Activated CD8-positive, alpha-beta memory T cell treated with anti-CD3 and anti-CD28 coated beads for 36 hours (primary cell): ENCODE measurements at regions not wholly inside any gene's neighbourhood (a gene's known extent, or its start where the extent isn't known, plus 50 kb on each side); places are given as distances from the start of the nearest gene placed in this dataset.
"Not testable (repeated sequence)": the region's sequence is repeated elsewhere in the genome, so short reads cannot be mapped to it uniquely, and the experiment has no call there.

Experiments
- CTCF ChIA-PET: fragments of 350-600 bp; sonication (Branson Sonifier 250); formaldehyde crosslinking; loops from one replicate; lab custom pipeline; 2021; ENCODE audit warnings: antibody characterized with exemption; lab: Charles Lee
- POLR2A ChIA-PET: fragments of 350-600 bp; sonication (Branson Sonifier 250); formaldehyde crosslinking; loops from one replicate; lab custom pipeline; 2021; ENCODE audit warnings: antibody characterized with exemption; lab: Charles Lee

DNA sequence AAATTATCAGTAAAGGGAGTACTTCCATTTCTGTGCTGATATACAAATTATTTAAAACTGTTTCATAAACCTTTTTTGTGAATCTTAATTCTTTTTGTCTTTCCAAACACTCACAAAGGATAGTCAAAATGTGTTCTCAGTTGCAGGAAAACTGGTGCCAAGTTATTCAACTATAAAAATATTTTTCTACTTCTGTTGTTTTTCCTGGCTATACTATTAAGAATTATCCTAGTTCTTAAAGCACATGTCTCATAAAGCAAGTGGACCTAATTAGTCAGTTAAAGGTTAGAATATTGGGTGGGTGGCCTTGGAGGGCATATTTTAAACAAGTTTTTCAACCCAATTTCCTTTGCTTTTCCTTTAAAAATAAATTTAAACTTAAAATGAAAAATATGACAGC lies 1460.3 kb upstream of the SLC10A2 start:
- ChIA-PET POLR2A (no interaction called here), CTCF (no interaction called here)

DNA sequence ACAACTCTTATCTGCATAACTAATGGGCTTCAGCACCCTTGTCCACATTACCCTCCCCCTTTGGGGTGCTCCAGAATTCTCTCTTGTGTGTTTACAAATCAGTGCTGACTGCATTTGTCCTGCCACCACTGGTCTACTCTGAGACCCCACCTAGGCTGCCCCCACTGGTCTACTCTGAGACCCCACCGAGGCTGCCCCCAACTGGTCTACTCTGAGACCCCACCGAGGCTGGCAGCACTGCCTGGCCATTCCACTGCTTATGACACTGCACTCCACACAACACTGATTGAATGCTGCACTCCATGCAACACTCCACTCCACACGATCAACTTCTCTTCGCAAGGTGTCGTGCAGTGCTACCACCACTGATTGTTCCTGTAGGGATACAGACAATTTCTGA lies 1459.2 kb upstream of the SLC10A2 start:
- POLR2A ChIA-PET, result no interaction called here
- CTCF ChIA-PET, result no interaction called here

DNA sequence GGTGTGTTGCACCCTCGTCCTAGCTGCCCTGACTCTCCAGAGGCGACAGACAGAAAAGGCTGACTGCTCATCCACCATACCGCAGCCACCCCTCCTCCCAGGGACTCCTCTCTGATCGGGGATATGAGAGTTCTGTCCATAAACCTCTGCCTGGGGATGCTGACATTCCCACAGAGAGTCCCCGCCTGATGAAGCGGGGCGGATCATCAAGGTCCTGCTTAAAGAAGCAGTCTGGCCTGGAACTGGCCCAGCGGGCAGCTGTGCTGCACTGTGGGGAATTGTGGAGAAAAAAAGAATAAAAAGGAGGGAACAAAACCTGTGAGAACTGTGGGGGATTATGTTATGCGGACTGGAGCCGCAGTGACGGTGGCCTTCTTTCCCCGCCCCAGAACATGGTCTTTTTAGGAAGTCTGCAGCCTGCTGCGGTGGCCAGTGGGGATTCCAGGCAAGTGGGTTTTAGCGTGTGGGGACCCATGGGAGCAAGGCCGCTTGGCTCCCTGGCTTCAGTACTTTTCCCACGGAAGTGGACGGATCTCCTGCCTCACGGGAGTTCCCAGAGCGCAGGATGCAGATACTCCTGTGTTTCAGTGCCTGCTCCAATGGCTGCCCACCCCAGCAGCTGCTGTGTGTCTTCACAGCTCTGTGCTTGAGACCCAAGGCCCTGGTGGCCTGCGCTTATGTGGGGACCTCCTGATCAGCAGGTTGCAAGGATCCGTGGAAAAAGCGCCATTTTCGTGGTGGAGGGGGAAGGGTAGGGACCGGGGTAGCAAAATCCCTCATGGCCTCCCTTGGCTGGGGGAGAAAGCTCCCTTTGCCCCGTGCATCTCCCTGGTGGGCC lies 1456.2 kb upstream of the SLC10A2 start:
- POLR2A ChIA-PET, result no interaction called here
- CTCF ChIA-PET, result no interaction called here

DNA sequence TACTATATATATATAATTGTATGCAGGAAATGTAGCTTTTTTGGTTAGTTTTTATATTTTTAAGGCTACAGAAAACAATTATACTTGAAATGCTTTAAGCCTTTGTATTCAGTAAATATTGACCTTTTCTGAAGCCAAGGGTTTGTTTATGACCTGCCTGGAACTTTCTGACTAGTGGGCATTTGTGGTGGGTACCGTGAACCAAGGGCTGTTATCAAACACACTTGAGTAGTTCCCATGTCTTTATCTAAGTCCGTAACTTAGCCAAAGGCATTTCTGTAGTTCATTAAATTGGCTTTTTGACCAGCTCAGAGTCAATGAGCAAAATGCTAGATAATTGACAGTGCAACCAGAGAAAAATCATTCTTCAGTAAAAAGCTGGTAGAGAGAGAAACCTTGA lies 1444.2 kb upstream of the SLC10A2 start:
- POLR2A ChIA-PET, result no interaction called here
- CTCF ChIA-PET, result no interaction called here

- POLR2A ChIA-PET, CTCF ChIA-PET: not testable (repeated sequence)
These were observed 1427.3 kb upstream of the SLC10A2 start for GRCh38 chr13:104493502-104493901.

GRCh38 chr13:104491916-104492315 lies 1425.7 kb upstream of the SLC10A2 start:
- CTCF ChIA-PET, result no interaction called here
- POLR2A ChIA-PET, result no interaction called here

GRCh38 chr13:104487006-104487405 lies 1420.8 kb upstream of the SLC10A2 start:
- ChIA-PET POLR2A (no interaction called here), CTCF (no interaction called here)

- ChIA-PET POLR2A (no interaction called here), CTCF (no interaction called here)
These were observed 1419.4 kb upstream of the SLC10A2 start for GRCh38 chr13:104485571-104485970.

GRCh38 chr13:104483631-104484030 lies 1417.4 kb upstream of the SLC10A2 start:
- POLR2A ChIA-PET, result no interaction called here
- CTCF ChIA-PET, result no interaction called here

GRCh38 chr13:104477261-104477660 lies 1411.0 kb upstream of the SLC10A2 start:
- POLR2A ChIA-PET, result no interaction called here
- CTCF ChIA-PET, result no interaction called here

DNA sequence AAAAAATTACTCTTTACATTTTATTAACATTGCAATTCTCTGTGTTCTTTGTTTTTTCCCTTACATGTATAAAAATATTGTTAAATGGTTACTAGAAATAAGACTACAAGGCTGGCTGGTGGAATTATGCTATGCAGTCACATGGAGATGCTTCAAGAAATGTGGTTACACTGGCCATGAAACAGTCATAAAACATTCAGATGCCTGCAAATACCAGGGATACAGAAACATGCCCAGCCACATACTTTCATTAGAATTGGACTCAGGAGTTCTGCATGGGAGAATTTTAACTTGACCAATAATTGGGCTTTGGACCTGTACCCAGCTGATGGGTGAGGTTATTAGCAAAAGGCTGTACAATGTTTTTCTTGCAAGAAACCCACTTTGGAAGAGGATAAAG lies 1407.7 kb upstream of the SLC10A2 start:
- POLR2A ChIA-PET, result no interaction called here
- CTCF ChIA-PET, result no interaction called here

- CTCF ChIA-PET, result no interaction called here
- POLR2A ChIA-PET, result no interaction called here
These were observed 1399.8 kb upstream of the SLC10A2 start for GRCh38 chr13:104466016-104466415.

DNA sequence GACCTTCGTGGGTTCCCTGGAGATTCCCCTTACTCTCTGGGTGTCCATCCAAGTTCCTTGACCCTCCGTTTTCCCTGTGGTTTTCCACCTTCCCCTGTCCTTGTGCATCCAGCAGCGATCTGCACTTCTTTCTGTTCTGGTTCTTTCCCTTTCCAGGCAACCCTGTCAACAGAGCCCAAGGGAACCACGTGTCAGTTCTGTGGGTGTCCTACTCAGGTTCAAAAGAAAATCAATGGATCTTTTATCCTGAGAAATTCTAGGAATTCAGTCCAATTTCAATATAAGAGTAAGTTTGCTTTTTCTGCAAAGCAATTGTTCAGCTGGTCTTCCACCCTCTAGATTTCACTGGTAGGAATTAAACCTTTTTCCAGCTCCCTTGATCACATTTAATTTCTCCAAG lies 1394.8 kb upstream of the SLC10A2 start:
- CTCF ChIA-PET, result no interaction called here
- POLR2A ChIA-PET, result no interaction called here

DNA sequence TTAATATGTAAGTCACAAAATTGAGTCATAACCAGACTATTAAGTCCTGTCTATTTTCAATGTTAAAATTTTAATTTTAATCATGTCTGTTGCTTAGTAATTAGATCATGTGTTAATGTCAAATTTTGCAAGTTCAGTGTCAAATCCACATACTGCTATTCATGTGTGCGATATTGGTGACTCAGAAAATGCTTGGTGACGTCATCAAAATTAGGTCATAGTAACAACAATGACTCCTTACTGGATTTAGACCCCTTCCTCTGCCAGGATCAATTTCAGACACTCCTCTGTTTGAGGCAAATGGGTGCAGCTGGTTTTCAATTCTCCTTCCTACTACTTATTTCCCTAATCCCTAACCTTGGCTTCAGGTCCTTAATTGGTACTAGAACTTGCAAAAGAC lies 1394.3 kb upstream of the SLC10A2 start:
- POLR2A ChIA-PET, result no interaction called here
- CTCF ChIA-PET, result no interaction called here

DNA sequence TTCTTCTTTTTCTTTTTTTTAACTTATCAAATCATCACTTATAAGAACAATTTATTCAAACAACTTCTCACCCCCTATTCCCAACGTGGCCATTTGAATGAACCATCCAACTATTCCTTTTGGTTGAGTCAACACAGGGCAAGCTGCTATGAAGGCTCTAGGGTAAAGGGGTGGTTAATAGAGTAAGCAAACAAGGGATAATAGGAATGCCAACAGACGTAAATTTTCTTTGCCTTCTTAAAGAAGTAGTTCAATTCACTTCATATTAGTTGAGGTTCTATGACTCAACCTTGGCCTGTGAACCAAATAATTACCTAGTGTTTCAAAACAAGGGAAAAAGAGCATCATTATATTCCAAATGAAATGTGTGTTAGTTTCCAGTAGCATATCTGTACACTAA lies 1383.8 kb upstream of the SLC10A2 start:
- ChIA-PET POLR2A (no interaction called here), CTCF (no interaction called here)

- CTCF ChIA-PET, result no interaction called here
- POLR2A ChIA-PET, result no interaction called here
These were observed 1381.1 kb upstream of the SLC10A2 start for GRCh38 chr13:104447348-104447747.

DNA sequence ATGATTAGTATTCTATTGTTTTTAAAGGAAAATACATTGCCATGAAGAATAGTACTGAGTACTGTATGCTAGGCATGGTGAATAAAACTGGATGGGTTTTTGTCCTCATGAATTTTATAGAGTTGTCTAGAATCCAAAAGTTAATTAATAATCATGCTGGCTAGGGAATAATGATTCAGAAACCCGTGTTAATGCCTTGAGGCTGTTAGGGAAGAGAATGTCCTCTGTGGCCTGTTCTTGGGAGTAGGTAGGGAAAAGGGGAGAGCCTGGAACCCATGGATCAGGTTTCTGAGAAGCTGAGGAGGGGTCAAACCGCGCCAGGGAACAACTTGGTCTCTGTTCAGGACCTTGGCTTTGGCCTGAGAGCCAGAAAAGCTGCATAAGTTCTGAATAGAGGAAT lies 1376.3 kb upstream of the SLC10A2 start:
- ChIA-PET POLR2A (no interaction called here), CTCF (no interaction called here)

DNA sequence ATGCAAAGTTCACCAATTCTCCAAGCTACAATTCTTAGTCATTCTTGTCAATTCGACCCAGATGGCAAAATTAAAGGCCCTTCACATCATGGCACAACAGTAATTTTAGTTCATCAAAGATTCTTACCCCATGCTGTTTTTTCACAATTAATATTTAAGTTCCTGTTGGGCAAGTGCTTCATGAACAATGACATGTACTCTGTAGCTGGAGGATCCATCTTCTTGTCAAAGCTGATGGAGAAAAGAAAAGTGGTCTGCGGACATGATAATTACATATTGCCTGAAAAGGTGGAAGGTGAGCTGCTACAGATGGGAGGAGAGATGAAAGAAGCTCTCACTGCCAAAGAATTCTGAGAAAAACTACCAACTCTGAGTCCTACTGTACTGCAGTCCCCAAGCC lies 1370.3 kb upstream of the SLC10A2 start:
- POLR2A ChIA-PET, result no interaction called here
- CTCF ChIA-PET, result no interaction called here

- ChIA-PET POLR2A (no interaction called here), CTCF (no interaction called here)
These were observed 1365.7 kb upstream of the SLC10A2 start for GRCh38 chr13:104431895-104432294.

- POLR2A ChIA-PET, result no interaction called here
- CTCF ChIA-PET, result no interaction called here
These were observed 1360.2 kb upstream of the SLC10A2 start for GRCh38 chr13:104426435-104426834.

DNA sequence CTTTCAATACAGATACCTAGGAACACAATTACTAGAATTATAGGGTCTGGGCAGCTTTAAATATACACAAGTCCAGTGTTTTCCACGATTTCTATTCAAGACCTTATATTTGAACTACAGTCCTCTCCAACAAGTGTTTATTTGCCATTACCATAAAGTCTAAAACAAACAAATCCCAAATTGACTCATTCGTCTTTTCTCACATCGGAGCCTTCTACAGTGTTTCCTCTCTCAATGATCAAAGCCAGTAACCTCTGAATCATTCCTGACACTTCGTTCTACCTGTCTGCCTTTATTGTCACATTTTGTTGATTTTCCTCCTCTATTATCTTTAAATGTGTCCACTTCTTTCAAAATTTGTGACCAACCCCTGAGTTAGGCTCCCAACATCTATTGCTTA lies 1356.5 kb upstream of the SLC10A2 start:
- POLR2A ChIA-PET, result no interaction called here
- CTCF ChIA-PET, result no interaction called here

- POLR2A ChIA-PET, result no interaction called here
- CTCF ChIA-PET, result no interaction called here
These were observed 1350.8 kb upstream of the SLC10A2 start for GRCh38 chr13:104416973-104417372.
